Anterior cingulate cortex (tissue), 58 donors: ENCODE measurements at regions not wholly inside any gene's neighbourhood (a gene's known extent, or its start where the extent isn't known, plus 50 kb on each side); places are given as distances from the start of the nearest gene placed in this dataset.

ENCODE experiments used
- DNase-seq, 58 donors: peaks; one replicate each; lab custom pipeline; 2025; lab: John Stamatoyannopoulos, UW

DNA sequence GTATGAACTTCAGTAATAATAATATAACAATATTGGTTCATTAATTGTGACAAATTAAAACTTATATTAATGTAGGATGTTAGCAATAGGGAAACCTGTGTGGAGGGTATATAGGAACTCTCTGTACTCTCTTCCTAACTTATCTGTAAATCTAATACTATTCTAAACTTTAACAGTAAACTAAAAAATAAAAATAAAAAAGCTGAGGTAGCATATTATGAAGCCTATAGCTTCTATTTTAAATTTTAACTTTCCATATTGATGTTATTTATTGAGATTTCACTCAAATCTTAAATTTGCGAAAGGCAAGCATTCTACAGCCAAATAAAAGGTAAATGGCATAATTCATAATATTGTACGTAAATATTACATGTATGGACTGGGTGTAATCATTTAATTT is 326.4 kb downstream of the MEI4 start:
- no peak for DNase-seq

DNA sequence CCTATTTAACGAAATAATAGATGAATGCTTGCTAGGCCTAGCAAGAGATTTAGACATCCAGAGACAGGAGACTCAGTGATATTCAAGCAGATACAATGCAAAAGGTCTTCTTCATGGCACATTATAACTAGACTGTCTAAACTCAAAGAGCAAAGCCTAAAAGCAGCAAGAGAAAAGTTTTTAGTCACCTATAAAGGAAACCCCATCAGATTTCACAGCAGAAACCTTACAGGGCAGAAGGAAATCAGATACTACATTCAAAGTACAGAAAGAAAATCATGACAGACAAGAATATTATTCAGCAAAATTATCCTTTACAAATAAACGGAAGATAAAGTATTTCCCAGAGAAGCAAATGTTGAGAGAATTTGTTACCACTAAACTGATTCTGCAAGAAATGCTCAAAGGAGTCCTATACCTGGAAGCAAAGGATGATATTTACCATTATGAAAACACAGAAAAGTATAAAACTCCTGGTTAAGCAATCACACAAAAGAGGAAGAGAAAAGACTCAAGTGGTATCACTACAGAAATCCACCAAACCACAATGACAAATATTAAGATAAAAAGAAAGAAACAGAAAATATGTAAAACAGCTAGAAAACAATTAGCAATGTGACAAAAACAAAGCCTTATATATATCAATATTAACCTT is 333.7 kb downstream of the MEI4 start:
- no peak for DNase-seq

DNA sequence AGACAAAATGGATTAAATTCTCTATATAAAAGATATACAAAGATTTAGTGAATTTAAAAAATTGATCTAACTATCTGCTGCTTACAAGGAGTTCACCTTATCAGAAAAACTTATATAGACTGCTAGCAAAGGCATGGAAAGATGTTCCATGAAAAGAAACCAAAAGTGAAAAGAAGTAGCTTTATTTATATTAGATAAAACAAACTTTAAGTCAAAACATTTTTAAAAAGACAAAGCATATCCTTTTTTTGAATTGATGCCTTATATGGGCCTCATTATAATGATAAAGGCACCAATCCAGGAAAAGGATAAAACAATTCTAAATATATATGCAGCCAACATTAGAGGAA is 334.2 kb downstream of the MEI4 start:
- DNase-seq: no peak

DNA sequence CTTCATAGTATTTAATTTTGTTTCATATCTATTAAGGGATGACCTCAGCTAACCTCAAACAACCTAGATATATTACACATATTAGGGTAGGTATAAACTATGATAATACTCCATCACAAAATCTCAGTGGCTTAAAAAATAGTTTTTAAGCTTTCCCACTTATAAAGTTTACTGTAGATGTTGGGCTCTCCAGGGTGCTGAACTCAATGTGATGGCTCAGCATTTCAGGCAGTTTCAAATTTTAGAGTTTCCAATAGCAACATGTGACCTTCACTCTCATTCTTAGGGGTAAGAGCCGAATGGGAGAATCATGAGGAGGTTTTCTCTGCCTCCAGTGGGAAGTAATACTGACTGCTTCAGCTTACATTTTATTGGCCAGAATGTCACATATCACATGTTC is 357.3 kb downstream of the MEI4 start:
- no peak for DNase-seq

DNA sequence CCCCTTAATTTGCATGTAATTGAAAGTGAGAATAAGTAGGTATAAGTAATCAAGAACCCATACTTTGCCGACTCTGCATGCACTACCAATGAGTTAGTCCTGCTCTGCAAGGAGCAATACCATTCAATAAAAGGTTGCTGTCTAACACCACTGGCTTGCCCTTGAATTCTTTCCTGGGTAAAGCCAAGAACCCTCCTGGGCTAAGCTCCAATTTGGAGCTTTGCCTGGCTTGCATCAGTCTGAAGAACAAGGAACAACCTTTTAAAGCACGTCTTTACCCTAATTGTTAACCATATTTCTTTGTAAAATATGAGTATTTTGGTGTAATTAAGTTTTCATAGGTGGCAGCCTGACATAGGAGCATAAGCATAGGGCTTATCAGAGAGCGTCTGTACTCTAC is 367.7 kb downstream of the MEI4 start:
- no peak for DNase-seq

DNA sequence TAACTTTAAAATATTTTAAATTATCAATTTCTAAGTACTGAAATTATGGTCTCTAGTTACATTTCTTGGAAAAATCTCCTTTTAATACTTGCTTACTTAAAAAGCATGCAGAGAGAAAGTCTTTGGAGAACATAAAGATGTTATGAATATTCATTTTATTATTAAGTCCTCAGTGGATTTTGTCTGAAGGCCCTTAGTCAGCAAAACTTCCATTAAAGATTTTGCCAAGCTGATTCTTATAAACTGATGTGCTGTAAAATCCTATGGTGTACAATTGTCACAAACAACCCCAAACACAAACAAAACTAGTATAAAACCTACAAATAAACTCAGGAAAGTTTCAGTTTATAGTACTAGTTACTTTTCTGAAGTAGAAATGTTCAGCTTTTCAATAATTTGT is 372.7 kb downstream of the MEI4 start:
- no peak for DNase-seq

DNA sequence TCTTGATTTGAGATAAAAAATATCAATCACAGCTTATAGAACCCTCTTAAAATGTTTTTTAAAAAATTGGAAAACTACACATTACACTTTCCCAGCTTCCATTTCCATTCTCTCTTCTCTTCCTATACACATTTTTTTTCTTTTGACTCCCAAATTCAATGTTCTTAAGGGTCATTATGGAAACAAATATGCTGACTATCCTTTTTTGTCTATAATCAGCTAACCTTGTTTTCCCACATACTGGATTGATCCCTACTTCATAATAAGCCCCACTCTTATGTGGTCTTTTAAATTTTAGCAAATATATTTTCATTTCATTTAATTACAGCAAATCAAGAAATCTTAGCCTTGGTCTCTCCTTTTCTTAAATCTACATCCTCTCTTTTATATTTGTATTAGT is 378.4 kb downstream of the MEI4 start:
- no peak for DNase-seq

DNA sequence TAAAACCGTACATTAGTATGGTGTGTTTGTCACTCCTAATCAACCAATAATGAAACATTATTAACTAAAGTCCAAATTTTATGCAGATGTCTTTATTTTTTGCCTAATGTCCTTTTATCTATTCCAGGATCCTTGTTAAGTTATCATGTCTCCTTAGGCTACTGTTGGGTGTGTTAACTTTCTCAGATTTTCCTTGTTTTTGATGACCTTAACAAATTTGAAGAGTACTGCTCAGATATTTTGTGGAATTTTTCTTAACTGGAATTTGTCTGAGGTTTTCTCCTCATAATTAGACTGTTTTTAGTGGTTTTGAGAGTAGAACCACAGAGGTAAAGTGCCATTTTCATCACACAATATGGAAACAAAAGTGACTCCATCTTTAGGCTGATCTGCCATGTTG is 406.3 kb downstream of the MEI4 start:
- no peak for DNase-seq

DNA sequence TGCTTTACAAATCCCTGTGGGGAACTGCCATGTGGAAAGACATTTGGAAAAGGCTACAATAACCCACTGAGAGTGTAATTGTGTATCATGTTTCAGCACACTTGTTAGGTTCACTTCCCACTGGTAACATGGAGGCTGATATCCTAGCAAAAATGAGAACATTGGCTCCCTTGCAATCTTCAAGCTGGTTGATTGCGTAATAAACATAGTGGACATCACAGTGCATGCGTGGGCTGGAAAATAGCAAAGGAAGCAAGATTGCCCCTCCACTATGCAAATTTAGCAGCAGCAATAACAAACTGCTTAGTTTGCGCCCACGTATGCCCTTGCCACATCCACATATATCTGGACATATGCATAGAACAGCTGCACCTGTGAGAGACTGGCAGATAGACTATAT is 410.2 kb downstream of the MEI4 start:
- peak in 5 of 58 donors; percentile 1 to 7 (median 5) for DNase-seq

DNA sequence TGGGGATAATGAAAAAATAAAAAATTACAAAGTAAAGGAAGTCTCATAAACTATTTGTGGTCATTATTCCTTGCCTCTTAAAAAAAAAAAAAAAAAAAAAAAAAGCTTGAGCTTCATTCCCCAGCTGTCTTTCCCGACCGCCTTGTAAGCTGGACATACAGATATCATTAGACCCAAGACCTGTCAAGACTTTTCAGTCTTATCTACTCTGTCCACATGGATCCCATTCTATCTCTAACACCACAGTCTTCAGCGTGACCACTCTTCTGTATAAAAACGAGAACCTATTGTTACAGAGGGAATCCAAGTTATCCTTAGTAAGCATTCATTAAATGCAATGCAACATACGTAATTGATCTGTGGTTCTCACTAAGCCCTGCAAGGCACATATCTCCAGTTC is 423.5 kb downstream of the MEI4 start:
- DNase-seq: no peak

DNA sequence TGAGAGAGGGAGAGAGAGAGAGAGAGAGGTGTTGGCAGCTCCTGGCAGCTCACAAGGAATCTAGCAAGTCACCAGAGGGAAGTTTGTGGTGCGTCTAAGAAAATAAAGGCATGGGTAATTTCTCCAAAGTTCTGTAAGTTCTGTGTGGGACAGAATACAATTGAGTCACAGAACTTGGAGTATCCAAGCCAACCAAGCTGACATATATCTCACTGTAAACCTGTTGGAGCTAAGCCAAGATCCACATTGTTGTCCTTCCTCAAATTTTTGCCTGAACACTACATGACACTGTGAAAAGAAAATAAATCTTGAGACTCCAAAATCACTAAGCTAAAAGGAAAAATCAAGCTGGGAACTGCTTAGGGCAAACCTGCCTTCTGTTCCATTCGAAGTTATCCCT is 436.7 kb downstream of the MEI4 start:
- no peak for DNase-seq

DNA sequence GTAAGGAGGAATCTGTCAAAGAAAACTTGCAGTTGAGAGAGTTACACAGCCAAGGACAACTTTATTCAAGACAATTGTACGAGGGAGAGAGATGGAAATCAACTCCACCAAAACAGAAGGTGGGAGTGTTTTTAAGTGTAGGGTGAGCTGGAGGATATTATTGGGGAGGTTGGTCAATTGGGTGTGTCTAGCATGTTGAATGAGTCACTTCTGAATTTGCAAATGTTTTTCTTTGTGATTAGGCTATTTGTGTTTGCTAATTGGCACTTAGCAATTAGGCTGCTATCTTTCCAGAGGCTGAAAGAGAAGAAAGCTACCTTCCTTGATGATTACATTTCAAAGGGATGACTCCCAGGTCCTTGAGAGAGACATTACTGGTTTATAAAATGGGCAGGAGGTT is 441.1 kb downstream of the MEI4 start:
- DNase-seq: no peak

DNA sequence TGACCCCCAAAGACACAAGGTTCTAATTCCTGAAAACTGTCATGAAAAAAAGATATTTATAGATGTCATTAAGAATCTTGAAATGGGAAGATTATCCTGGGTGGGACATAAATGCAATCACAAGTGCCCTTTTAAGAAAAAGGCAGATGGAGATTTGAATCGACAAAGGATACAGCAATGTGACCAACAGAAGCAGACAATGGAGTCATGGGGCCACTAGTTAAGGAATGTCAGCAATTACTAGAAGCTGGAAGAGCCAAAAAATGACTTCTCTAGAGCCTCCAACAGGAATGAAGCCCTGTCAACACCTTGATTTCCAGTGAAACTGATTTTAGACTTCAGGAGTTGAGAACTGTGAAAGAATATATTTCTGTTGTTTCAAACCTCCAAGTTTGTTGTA is 448.5 kb downstream of the MEI4 start:
- DNase-seq: no peak

DNA sequence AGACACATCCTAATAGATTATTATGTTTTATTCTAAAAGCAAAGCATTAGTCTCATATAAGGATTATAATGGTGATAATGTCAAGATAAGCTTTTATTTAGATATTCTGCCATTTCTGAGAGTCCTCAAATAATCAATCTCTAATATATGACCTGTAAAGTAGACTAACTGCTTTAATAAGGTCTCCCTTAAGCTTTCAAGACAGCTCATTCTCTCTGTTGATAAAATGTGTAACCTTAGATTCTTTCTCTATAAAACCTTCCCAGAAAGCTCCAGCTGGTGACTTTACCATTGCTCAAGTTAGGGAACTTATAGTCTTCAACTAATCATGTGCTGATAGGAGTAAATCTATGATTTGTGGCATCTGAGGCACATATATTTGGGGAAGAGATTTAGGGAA is 457.8 kb downstream of the MEI4 start:
- no peak for DNase-seq

DNA sequence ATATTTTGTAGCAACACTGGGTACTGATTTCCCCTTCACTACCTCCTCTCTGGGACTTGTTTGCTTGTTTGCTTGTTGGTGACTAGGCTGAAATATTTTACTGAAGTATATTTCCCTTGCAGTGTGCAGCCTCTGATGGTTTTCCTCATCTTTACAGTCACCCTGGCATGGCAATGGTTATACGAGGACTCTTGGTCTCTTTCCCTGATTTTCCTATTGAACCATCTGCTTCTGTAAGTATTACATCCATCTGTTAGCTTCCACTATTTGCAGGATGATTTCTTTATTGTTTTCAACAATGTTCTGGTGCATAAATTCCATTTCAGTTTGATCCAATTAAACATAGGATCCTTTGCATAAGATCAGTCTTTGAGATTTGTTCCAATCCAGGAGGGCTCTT is 465.1 kb downstream of the MEI4 start:
- DNase-seq: no peak

DNA sequence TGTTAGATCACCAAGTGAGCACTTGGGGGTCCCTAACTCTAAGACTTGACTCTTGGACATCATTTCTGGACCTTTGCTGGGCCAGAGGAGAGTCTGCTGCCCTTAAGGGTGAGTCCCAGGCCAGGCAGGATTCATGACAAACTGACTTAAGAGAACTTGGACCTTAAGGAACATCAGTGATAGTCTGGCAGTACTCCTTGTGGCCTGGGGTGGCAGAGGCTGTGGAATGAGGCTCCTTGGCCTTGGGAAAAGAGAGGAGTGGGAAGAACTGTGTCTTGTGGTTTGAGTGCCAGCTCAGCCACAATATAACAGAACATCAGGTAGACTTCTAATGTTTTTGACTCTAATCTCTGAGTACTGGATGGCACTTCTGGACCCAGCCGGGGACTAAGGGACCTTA is 478.7 kb downstream of the MEI4 start:
- DNase-seq: no peak

DNA sequence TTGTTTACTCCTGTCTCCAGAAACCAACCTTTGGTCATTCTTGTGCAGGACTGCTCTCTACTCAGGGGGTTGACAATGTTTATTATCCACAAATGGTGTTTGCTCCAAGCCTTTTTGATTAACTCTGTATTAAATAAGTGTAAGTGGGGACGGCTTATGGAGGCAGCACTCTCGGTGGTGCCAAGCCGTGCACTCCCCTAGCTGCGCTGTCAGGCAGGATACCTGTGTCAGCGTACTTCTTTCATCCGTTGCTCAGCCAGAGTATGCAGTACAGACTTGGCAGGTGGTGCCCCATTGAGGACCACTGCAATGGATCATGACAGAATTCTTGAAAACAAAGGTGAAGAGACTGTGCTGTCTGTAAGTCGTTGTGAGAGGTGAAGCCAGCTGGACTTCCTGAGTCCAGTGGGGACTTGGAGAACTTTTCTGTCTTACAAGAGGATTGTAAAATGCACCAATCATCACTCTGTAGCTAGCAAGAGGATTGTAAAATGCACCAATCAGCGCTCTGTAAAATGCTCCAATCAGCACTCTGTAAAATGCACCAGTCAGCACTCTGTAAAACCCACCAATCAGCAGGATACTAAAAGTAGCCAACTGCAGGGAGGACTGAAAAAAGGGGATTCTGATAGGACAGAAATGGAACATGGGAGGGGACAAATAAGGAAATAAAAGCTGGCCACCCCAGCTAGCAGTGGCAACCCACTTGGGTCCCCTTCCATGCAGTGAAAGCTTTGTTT is 480.0 kb downstream of the MEI4 start:
- no peak for DNase-seq

DNA sequence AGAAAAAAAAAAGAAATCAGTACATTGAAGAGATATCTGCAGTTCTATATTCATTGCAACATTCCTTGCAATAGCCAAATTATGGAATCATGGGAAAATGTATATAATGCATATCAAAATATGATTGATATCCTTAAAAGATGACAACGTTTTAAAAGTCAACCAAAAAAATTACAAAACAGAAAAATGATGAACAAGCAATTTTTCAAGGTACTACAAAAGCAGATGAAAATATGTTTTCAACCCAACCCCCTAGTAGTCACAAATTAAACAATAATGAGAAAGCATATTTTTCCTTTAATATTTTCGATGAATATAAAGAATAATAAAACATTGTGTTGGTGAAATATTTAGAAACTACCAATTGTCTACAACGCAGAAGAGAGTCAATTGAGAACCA is 497.6 kb downstream of the MEI4 start:
- DNase-seq: no peak

DNA sequence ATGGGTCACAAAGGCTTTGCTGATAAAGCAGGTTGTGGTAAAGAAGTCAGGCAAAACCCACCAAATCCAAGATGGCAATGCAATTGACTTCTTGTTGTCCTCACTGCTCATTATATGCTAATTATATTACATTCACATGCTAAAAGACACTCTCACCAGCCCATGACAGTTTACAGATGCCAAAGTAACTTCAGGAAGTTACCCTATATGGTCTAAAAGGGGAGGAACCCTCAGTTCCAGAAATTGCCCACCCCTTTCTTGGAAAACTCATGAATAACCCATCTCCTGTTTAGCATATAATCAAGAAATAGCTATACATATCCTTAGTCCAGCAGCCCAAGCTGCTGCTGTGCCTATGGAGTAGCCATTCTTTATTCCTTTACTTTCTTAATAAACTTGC is 501.1 kb downstream of the MEI4 start:
- DNase-seq: no peak

DNA sequence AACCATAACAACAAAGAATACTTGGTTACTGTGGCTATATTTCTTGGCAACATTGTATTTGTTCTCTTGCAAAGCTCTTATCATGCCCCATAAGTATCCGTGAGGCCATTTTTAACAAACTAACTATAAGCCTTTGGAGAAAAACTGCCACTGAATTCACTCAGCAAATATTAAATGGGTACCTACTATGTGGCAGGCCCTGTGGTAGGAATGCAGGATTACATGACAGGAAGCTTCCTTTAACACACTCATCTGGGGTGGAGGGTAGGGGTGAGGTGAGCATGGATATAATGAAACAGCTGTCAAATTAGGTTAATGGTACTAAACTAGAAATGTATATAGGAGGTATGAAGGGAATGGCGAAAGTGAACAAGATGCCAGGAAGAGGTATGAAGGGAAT is 504.8 kb downstream of the MEI4 start:
- DNase-seq: no peak

DNA sequence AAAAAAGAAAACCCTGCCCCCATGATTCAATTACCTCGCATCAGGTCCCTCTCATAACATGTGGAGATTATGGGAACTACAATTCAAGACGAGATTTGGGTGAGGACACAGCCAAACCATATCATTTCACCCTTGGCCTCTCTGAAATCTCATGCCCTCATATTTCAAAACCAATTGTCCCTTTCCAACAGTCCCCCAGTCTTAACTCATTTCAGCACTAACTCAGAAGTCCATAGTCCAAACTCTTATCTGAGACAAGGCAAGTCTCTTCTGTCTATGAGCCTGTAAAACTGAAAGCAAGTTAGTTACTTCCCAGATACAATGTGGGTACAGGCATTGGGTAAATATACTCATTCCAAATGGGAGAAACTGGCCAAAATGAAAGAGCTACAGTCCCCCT is 536.1 kb downstream of the MEI4 start:
- DNase-seq: no peak

DNA sequence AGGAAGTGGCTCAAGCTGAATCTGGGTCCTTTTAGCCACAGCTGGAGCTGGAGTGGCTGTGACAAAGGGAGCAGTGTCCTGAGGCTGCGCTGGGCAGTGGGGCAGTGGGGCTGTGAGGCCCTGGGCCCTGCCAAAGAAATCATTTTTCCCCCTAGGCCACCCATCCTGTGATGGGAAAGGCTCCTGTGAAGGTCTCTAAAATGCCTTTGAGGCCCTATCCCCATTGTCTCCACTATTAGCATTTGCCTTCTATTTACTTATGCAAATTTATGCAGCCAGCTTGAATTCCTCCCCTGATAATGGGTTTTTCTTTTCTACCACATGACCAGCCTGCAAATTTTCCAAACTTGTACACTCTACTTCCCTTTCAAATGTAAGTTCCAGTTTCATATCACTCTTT is 539.2 kb downstream of the MEI4 start:
- DNase-seq: no peak

DNA sequence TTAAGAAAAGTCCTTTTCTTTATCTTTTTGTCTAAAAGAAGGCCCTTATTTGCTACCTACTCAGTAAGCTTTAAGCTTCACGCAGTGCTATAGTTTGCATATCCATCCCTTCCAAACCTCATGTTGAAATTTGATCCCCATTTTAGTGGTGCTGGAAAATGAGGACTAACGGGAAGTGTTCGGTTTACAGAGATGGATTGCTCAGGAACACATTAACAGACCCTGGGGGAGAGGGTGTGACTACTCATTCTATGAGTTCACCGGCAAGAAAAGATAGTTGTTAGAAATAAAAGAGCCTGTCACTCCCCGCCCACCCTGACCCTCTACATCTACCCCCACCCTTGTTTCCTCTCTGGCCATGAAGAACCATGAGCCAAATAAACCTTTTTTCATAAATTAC is 546.2 kb downstream of the MEI4 start:
- no peak for DNase-seq
